ENCODE measurements at regions not wholly inside any gene's neighbourhood (a gene's known extent, or its start where the extent isn't known, plus 50 kb on each side); places are given as distances from the start of the nearest gene placed in this dataset.

GRCh38 chr4:75422998-75423397, 91.2 kb downstream of the RCHY1 start:
- no peaks in the 10 kb centered on the region for H3K27me3 ChIP-seq (ENCODE audit: insufficient read depth, low read length)
- H3K4me3 ChIP-seq (ENCODE audit: low read depth, low read length, poor library complexity, severe bottlenecking), result no peak overlapping the region
- no peaks in the 10 kb centered on the region for H3K36me3 ChIP-seq (ENCODE audit: insufficient read depth, low read length)
- no peaks in the 10 kb centered on the region for H3K4me1 ChIP-seq (ENCODE audit: insufficient read depth, low read length, severe bottlenecking)
- no peaks in the 10 kb centered on the region for H3F3A ChIP-seq (ENCODE audit: insufficient read depth, low read length)
- H3K27ac ChIP-seq (ENCODE audit: low read depth, low read length, poor library complexity, severe bottlenecking), result no peak overlapping the region
- no peaks in the 10 kb centered on the region for H3K9me3 ChIP-seq (ENCODE audit: low read length)
- H2AFZ ChIP-seq (ENCODE audit: low read length), result no peak overlapping the region
- no peaks in the 10 kb centered on the region for H3K79me2 ChIP-seq (ENCODE audit: insufficient read depth, low read length)
- no peaks in the 10 kb centered on the region for H3K9me2 ChIP-seq (ENCODE audit: low read depth, low read length)
- H4K20me1 ChIP-seq (ENCODE audit: insufficient read depth, low read length), result no peaks in the 10 kb centered on the region
- no peak overlapping the region for H3K4me2 ChIP-seq (ENCODE audit: low read length)
- no peak for TF ChIP-seq EZH2 (IDR thresholded peaks at IDR 0.05; ENCODE audit: borderline replicate concordance, low read length)
- TF ChIP-seq CTCF (IDR thresholded peaks at IDR 0.05; ENCODE audit: low read length), result no peak
- H3K9ac ChIP-seq (ENCODE audit: low read length), result no peak overlapping the region

- no peaks in the 10 kb centered on the region for H4K20me1 ChIP-seq (ENCODE audit: insufficient read depth, low read length)
- no peak overlapping the region for H3K9ac ChIP-seq (ENCODE audit: low read length)
- no peaks in the 10 kb centered on the region for H3K9me2 ChIP-seq (ENCODE audit: low read depth, low read length)
- no peaks in the 10 kb centered on the region for H3K4me1 ChIP-seq (ENCODE audit: insufficient read depth, low read length, severe bottlenecking)
- no peak overlapping the region for H3K4me3 ChIP-seq (ENCODE audit: low read depth, low read length, poor library complexity, severe bottlenecking)
- no peak overlapping the region for H3K4me2 ChIP-seq (ENCODE audit: low read length)
- no peaks in the 10 kb centered on the region for H3F3A ChIP-seq (ENCODE audit: insufficient read depth, low read length)
- H2AFZ ChIP-seq (ENCODE audit: low read length), result no peak overlapping the region
- TF ChIP-seq EZH2 (IDR thresholded peaks at IDR 0.05; ENCODE audit: borderline replicate concordance, low read length) (no peak), CTCF (IDR thresholded peaks at IDR 0.05; ENCODE audit: low read length) (no peak)
- no peaks in the 10 kb centered on the region for H3K9me3 ChIP-seq (ENCODE audit: low read length)
- no peaks in the 10 kb centered on the region for H3K79me2 ChIP-seq (ENCODE audit: insufficient read depth, low read length)
- H3K27me3 ChIP-seq (ENCODE audit: insufficient read depth, low read length), result no peaks in the 10 kb centered on the region
- no peak overlapping the region for H3K27ac ChIP-seq (ENCODE audit: low read depth, low read length, poor library complexity, severe bottlenecking)
- H3K36me3 ChIP-seq (ENCODE audit: insufficient read depth, low read length), result no peaks in the 10 kb centered on the region
Observed at GRCh38 chr4:75412746-75413145, 101.5 kb downstream of the RCHY1 start.

- Histone ChIP-seq H3K9me3 (ENCODE audit: low read length) (no peaks in the 10 kb centered on the region), H3K27me3 (ENCODE audit: insufficient read depth, low read length) (no peaks in the 10 kb centered on the region), H2AFZ (ENCODE audit: low read length) (no peak overlapping the region), H3K79me2 (ENCODE audit: insufficient read depth, low read length) (no peaks in the 10 kb centered on the region), H3K9me2 (ENCODE audit: low read depth, low read length) (no peaks in the 10 kb centered on the region), H3K36me3 (ENCODE audit: insufficient read depth, low read length) (no peaks in the 10 kb centered on the region), H3K4me1 (ENCODE audit: insufficient read depth, low read length, severe bottlenecking) (no peaks in the 10 kb centered on the region), H3K9ac (ENCODE audit: low read length) (no peak overlapping the region), H3K4me3 (ENCODE audit: low read depth, low read length, poor library complexity, severe bottlenecking) (no peak overlapping the region), H3K4me2 (ENCODE audit: low read length) (no peak overlapping the region), H3F3A (ENCODE audit: insufficient read depth, low read length) (no peaks in the 10 kb centered on the region), H4K20me1 (ENCODE audit: insufficient read depth, low read length) (no peaks in the 10 kb centered on the region), H3K27ac (ENCODE audit: low read depth, low read length, poor library complexity, severe bottlenecking) (no peak overlapping the region)
- TF ChIP-seq EZH2 (IDR thresholded peaks at IDR 0.05; ENCODE audit: borderline replicate concordance, low read length) (no peak), CTCF (IDR thresholded peaks at IDR 0.05; ENCODE audit: low read length) (no peak)
Observed at GRCh38 chr4:75398501-75398900, 115.7 kb downstream of the RCHY1 start.
